GM23248 (cell line): ENCODE measurements at regions not wholly inside any gene's neighbourhood (a gene's known extent, or its start where the extent isn't known, plus 50 kb on each side); places are given as distances from the start of the nearest gene placed in this dataset.

Experiments
- EZH2 ChIP-seq: fragments of 200-600 bp; sonication (generic); IDR thresholded peaks from 2 replicates; pipeline ENCODE4 v1.6.1; 2018; ENCODE audit warnings: antibody characterized with exemption, mild to moderate bottlenecking; ENCODE audit not compliant: insufficient read depth, poor library complexity, severe bottlenecking
- EZH2phosphoT487 ChIP-seq: fragments of 200-600 bp; sonication (generic); IDR thresholded peaks from 2 replicates; pipeline ENCODE4 v1.6.1; 2018; ENCODE audit warnings: antibody characterized with exemption, moderate library complexity, mild to moderate bottlenecking, low read depth; ENCODE audit not compliant: insufficient read depth

- TF ChIP-seq EZH2 (no peak), EZH2phosphoT487 (no peak)
Observed at GRCh38 chr3:194929578-194929960, 243.9 kb downstream of the FAM43A start.
